ENCODE measurements at regions not wholly inside any gene's neighbourhood (a gene's known extent, or its start where the extent isn't known, plus 50 kb on each side); places are given as distances from the start of the nearest gene placed in this dataset.

- no peak for DNase-seq (ENCODE audit: low read depth in 1 of 2, low spot score in 2 of 2)
- Histone ChIP-seq H4K20me1 (replicated peaks in 1 of 2; ENCODE audit: control insufficient read depth in 1 of 2, insufficient read depth in 2 of 2, low read length in 2 of 2) (no peaks in the 10 kb centered on the region), H3K4ac (replicated peaks; ENCODE audit: insufficient read length, low read depth, low read length) (no peak overlapping the region), H2BK12ac (ENCODE audit: low read depth, low read length) (no peak overlapping the region), H3K14ac (ENCODE audit: insufficient read length) (no peak overlapping the region), H3K18ac (ENCODE audit: extremely low read depth, low read length) (no peak overlapping the region), H2BK20ac (ENCODE audit: low read length) (no peak overlapping the region), H3K36me3 (ENCODE audit: control insufficient read depth in 2 of 4, insufficient read depth in 4 of 4, low read length in 3 of 4) (no peaks in the 10 kb centered on the region), H4K8ac (ENCODE audit: extremely low read depth, insufficient read depth, low read length) (no peak overlapping the region), H3K4me3 (ENCODE audit: extremely low read depth in 1 of 4, insufficient read depth in 2 of 4, low read depth in 3 of 4, low read length in 4 of 4) (no peak overlapping the region), H3K79me1 (ENCODE audit: low read depth, low read length) (no peaks in the 10 kb centered on the region), H3K56ac (replicated peaks; ENCODE audit: insufficient read length, low read depth, low read length) (no peak overlapping the region), H3K23ac (ENCODE audit: insufficient read length) (no peak overlapping the region), H3K9me3 (ENCODE audit: insufficient read depth in 2 of 2, low read depth in 1 of 2, low read length in 1 of 2) (no peaks in the 10 kb centered on the region), H2AK5ac (ENCODE audit: low read depth, low read length) (no peak overlapping the region), H3K27me3 (replicated peaks in 1 of 4; ENCODE audit: control insufficient read depth in 3 of 4, extremely low read depth in 1 of 4, insufficient read depth in 3 of 4, low read length in 3 of 4) (no peaks in the 10 kb centered on the region), H2BK5ac (ENCODE audit: low read depth, low read length) (no peak overlapping the region), H2BK15ac (ENCODE audit: low read length) (no peak overlapping the region), H4K91ac (replicated peaks; ENCODE audit: insufficient read length, low read length) (no peak overlapping the region), H3K4me2 (ENCODE audit: insufficient read depth in 1 of 2, low read depth in 2 of 2, low read length in 2 of 2) (no peak overlapping the region), H4K5ac (ENCODE audit: insufficient read length, low read depth, low read length) (no peak overlapping the region), H3K79me2 (ENCODE audit: control insufficient read depth in 1 of 2, insufficient read depth in 2 of 2, low read length in 2 of 2) (no peaks in the 10 kb centered on the region), H3K23me2 (ENCODE audit: low read depth, low read length) (no peaks in the 10 kb centered on the region), H3K27ac (ENCODE audit: low read depth, low read length) (no peak overlapping the region), H3K4me1 (replicated peaks in 1 of 4; ENCODE audit: control insufficient read depth in 3 of 4, insufficient read depth in 4 of 4, low read length in 3 of 4) (peaks cover 0 to 4% (median 0%) of the 10 kb centered on the region in 4 experiments; a peak in 1 of 7 replicates), H2BK120ac (replicated peaks; ENCODE audit: low read depth, low read length) (no peak overlapping the region), H2AFZ (ENCODE audit: low read length) (no peak overlapping the region), H3K9ac (replicated peaks in 1 of 4; ENCODE audit: extremely low read depth in 1 of 4, low read depth in 3 of 4, low read length in 3 of 4) (no peak overlapping the region)
- TF ChIP-seq ATF2 (IDR thresholded peaks at IDR 0.05; ENCODE audit: low read length), result no peak
- TF ChIP-seq POLR2A (IDR thresholded peaks at IDR 0.05; ENCODE audit: control extremely low read depth in 1 of 2, low read depth in 2 of 2, low read length in 2 of 2), result no peak
- no peak for TF ChIP-seq ZNF274 (IDR thresholded peaks at IDR 0.05; ENCODE audit: borderline replicate concordance, extremely low read depth, low read length)
- TF ChIP-seq KDM4A (IDR thresholded peaks at IDR 0.05; ENCODE audit: low read depth, low read length, severe bottlenecking), result no peak
- TF ChIP-seq SP4 (IDR thresholded peaks at IDR 0.05; ENCODE audit: low read length), result no peak
- no peak for TF ChIP-seq POU5F1 (IDR thresholded peaks at IDR 0.05; ENCODE audit: low read depth, low read length)
- no peak for TF ChIP-seq YY1 (IDR thresholded peaks at IDR 0.05; ENCODE audit: low read depth, low read length)
- no peak for TF ChIP-seq KDM1A (IDR thresholded peaks at IDR 0.05; ENCODE audit: borderline replicate concordance, low read length)
- no peak for TF ChIP-seq RXRA (IDR thresholded peaks at IDR 0.05; ENCODE audit: insufficient read depth, low read depth, low read length)
- TF ChIP-seq CHD1 (IDR thresholded peaks at IDR 0.05; ENCODE audit: low read depth, low read length), result no peak
- no peak for TF ChIP-seq RAD21 (IDR thresholded peaks at IDR 0.05 in 1 of 2, conservative IDR thresholded peaks at IDR 0.05 in 1 of 2; ENCODE audit: low read depth in 2 of 2, low read length in 2 of 2)
- TF ChIP-seq ATF3 (IDR thresholded peaks at IDR 0.05; ENCODE audit: insufficient read depth, low read depth, low read length), result no peak
- FAIRE-seq, result no peak
- CTCF ChIA-PET (ENCODE audit: partially characterized antibody), result interaction anchor here (1.2 kb wide), 2 partner anchors 9 to 30 kb away, joined by 3 read pairs; no protein-coding TSS in a partner anchor
- POLR2A ChIA-PET (ENCODE audit: partially characterized antibody), result no interaction called here
- WGBS, 2 experiments (ENCODE audit: extremely low coverage in 1 of 2, insufficient coverage in 1 of 2, insufficient read length in 1 of 2, insufficient replicate concordance in 2 of 2, low coverage in 1 of 2, low lambda C conversion rate in 2 of 2, missing lambda C conversion rate in 1 of 2), result 85% methylated on average over 7 of the region's 7 CpGs; no CpG with 5 or more reads in 1 of the 2 experiments
Observed at GRCh38 chr5:6251565-6252102, 126.7 kb downstream of the MED10 start.

Data from H1 (cell line).